WI38 (cell line): ENCODE measurements at regions not wholly inside any gene's neighbourhood (a gene's known extent, or its start where the extent isn't known, plus 50 kb on each side); places are given as distances from the start of the nearest gene placed in this dataset.

Experiments
- H3K4me3 ChIP-seq: 2 replicates; pipeline ENCODE4 v1.5.1; 2011; ENCODE audit warnings: low read depth, mild to moderate bottlenecking, control low read depth, low read length
- TF ChIP-seq, protein P1 (sequence below): IDR thresholded peaks from 2 replicates; pipeline ENCODE4 v1.5.1; 2012; ENCODE audit warnings: low read depth, mild to moderate bottlenecking, control low read depth, low read length

DNA sequence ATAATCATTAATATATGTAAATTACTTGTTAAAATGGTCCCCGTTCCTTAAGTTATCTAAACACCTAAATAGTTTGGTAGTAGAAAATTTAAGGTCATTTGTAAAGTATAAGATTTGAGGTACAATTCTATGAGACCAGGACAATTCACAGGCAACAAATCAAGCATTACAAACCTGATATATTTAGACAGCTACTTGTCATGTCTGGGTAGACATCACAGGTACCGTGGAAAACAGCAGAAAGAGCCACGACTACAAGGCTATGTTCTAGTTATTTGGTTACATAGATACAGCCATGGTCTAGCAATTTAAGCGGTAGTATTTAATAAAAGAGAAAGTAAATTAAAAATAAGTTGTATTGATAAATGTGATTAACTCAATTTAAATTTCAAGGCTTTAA is 393.1 kb upstream of the ID4 start:
- TF ChIP-seq, protein P1, sequence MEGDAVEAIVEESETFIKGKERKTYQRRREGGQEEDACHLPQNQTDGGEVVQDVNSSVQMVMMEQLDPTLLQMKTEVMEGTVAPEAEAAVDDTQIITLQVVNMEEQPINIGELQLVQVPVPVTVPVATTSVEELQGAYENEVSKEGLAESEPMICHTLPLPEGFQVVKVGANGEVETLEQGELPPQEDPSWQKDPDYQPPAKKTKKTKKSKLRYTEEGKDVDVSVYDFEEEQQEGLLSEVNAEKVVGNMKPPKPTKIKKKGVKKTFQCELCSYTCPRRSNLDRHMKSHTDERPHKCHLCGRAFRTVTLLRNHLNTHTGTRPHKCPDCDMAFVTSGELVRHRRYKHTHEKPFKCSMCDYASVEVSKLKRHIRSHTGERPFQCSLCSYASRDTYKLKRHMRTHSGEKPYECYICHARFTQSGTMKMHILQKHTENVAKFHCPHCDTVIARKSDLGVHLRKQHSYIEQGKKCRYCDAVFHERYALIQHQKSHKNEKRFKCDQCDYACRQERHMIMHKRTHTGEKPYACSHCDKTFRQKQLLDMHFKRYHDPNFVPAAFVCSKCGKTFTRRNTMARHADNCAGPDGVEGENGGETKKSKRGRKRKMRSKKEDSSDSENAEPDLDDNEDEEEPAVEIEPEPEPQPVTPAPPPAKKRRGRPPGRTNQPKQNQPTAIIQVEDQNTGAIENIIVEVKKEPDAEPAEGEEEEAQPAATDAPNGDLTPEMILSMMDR = no peak
- H3K4me3 ChIP-seq = no peak overlapping the region

DNA sequence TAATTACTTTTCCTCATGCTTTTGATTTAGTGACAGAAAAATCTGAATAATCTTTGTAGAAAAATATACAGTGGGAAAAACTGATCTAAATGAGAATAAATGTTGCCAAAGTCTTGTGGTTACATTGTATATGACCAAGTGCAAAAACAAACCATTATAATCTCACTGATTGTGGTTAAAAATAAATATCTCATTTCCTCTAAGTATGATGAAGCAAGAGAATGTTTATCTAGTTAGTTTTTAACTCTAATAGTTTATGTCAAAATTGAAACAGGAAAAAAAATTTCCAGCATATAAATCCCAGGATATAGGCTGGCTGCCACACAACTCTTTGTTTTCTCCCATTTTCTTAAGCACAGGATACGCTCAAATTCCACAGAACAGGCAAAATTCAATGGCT is 392.7 kb upstream of the ID4 start:
- no peak overlapping the region for H3K4me3 ChIP-seq
- TF ChIP-seq, protein P1 = no peak

DNA sequence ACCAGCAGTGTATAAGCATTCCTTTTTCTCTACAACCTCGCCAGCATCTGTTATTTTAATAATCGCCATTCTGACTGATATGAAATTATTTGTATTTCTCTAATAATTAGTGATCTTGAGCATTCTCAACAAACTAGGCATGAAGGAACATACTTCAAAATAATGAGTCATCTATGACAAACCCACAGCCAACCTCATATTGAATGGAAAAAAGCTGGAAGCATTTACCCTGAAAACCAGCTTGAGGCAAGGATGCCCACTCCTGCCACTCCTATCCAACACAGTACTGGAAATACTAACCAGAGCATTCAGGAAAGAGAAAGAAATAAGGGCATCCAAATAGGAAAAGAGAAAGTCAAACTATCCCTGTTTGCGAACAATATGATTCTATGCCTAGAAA is 390.6 kb upstream of the ID4 start:
- TF ChIP-seq, protein P1 = no peak
- no peak overlapping the region for H3K4me3 ChIP-seq

DNA sequence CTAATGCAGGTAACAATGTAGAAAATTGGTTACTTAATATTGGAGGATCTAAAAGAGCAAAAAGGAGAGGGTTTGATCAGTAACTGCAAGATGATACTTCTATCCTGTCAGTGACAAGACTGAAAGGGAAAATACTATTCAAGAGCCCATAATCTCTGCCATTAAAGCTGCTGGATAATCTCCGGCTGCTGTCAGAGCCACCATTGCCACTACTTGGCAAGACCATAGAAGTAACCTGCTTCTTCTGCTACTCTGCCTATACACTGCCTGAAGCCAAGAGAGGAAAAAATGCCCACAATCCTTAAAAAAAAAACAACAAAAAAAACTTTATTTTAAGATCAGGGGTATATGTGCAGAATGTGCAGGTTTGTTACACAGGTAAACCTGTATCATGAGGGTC is 386.5 kb upstream of the ID4 start:
- TF ChIP-seq, protein P1 = no peak
- H3K4me3 ChIP-seq = no peak overlapping the region

DNA sequence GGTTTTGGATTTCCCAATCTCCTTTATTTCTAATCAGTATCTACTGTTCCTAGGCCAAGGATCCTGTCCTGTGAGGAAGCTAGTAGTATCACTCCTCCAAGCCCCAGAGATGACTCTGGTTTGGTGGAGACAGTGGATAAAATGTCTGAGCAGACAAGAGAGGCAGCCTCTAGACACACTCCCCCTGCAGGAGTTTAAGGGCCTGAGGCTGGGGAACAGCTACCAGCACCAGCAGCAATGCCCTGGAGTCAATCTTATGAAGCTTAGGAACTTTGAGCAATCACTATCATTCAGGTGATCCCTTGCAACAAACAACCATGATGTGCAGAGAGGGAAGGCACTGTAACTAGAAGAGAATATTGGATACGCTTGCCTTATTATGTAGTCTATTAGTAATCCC is 384.7 kb upstream of the ID4 start:
- H3K4me3 ChIP-seq = no peak overlapping the region
- TF ChIP-seq, protein P1 = no peak

DNA sequence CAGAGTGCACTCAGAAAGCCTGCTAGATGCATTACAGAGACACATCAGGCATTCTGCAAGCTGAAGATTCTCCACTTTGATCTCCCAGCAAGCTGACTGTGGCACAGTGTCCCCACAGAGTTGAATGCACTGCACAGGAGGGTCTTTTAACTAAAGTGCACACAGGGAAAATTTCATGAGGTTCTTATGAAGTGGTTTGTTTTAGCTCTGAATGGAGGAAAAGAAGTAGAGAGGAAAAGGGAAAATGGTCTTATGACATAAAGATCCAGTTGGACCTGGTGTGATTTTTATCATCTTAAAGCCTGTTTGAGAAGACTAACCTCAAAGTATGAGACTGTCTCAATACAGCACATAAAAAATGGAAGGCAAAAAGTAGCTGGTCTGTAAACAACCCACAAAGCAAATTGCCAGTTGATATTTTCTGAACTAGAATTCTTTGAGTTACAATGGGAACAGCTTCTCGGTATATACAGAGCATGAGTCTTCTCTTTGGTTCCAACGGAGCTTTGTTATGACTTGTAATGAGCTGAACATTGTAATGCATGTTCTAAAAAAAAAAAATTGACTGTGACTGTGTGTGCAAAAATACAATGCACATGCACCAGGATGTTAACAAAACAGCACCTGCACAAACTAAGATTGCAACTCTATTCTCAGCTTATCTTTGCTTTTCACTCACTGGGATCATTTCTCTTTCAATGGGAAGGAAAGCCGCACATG is 383.0 kb upstream of the ID4 start:
- no peak overlapping the region for H3K4me3 ChIP-seq
- TF ChIP-seq, protein P1 = no peak

DNA sequence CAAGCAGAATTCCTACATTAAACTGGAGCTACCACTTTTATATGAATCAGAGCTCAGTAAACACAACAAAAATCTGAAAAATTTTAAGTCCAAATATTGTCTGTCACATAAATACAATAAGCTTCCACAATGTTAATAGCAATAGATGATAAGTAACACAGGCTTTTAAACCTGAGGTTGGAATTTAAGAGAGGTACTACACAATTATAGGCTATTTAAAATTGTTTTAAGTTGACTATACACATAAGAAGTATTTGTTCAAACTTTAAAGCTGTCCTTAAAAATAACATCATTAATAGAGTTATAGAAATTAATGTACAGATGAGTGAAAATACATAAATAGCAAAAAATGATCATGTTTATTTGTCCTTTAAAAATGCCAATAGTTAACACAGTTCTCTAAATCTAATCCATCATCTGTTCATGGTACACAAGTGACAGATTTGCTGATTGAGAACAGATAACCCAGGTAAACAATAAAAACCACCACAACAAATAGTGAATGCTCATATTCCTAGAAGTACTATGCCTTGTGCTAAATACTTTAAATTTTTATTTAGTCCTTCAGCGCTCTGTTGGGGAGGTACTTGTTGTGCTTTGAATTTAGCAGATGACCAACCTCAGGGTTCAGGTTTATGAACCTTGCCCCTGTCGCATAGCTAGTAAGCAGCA is 382.3 kb upstream of the ID4 start:
- no peak overlapping the region for H3K4me3 ChIP-seq

More for the DNA sequence above, 382.3 kb upstream of the ID4 start:
- TF ChIP-seq, protein P1 = no peak
